ENCODE measurements at regions not wholly inside any gene's neighbourhood (a gene's known extent, or its start where the extent isn't known, plus 50 kb on each side); places are given as distances from the start of the nearest gene placed in this dataset.
"Not testable (repeated sequence)": the region's sequence is repeated elsewhere in the genome, so short reads cannot be mapped to it uniquely, and the experiment has no call there.

GRCh38 chr10:128574581-128575210 is 448.5 kb upstream of the MKI67 start:
- Histone ChIP-seq H3K36me3 (ENCODE audit: control insufficient read depth in 3 of 3, insufficient read depth in 3 of 3, low read length in 3 of 3) (no peaks in the 10 kb centered on the region), H3K9ac (ENCODE audit: low read depth in 1 of 3, low read length in 3 of 3) (no peak overlapping the region), H3K9me3 (ENCODE audit: control insufficient read depth in 3 of 3, low read length in 3 of 3) (no peaks in the 10 kb centered on the region), H3K4me3 (ENCODE audit: low read length in 3 of 3) (no peak overlapping the region), H3K4me1 (ENCODE audit: control insufficient read depth in 3 of 3, insufficient read depth in 3 of 3, low read length in 3 of 3) (no peaks in the 10 kb centered on the region), H3K27me3 (ENCODE audit: control insufficient read depth in 3 of 3, insufficient read depth in 3 of 3, low read length in 3 of 3) (peaks cover 0 to 9% (median 5%) of the 10 kb centered on the region in 3 donors), H3K27ac (ENCODE audit: low read depth, low read length) (no peak overlapping the region)

GRCh38 chr10:128575761-128576160 is 449.5 kb upstream of the MKI67 start:
- Histone ChIP-seq H3K27ac (ENCODE audit: low read depth, low read length) (no peak overlapping the region), H3K4me1 (ENCODE audit: control insufficient read depth in 3 of 3, insufficient read depth in 3 of 3, low read length in 3 of 3) (no peaks in the 10 kb centered on the region), H3K9me3 (ENCODE audit: control insufficient read depth in 3 of 3, low read length in 3 of 3) (no peaks in the 10 kb centered on the region), H3K4me3 (ENCODE audit: low read length in 3 of 3) (no peak overlapping the region), H3K36me3 (ENCODE audit: control insufficient read depth in 3 of 3, insufficient read depth in 3 of 3, low read length in 3 of 3) (no peaks in the 10 kb centered on the region), H3K9ac (ENCODE audit: low read depth in 1 of 3, low read length in 3 of 3) (no peak overlapping the region), H3K27me3 (ENCODE audit: control insufficient read depth in 3 of 3, insufficient read depth in 3 of 3, low read length in 3 of 3) (peaks cover 0 to 5% (median 4%) of the 10 kb centered on the region in 3 donors)

- Histone ChIP-seq H3K9ac (ENCODE audit: low read depth in 1 of 3, low read length in 3 of 3) (no peak overlapping the region), H3K4me1 (ENCODE audit: control insufficient read depth in 3 of 3, insufficient read depth in 3 of 3, low read length in 3 of 3) (no peaks in the 10 kb centered on the region), H3K9me3 (ENCODE audit: control insufficient read depth in 3 of 3, low read length in 3 of 3) (no peaks in the 10 kb centered on the region), H3K27me3 (ENCODE audit: control insufficient read depth in 3 of 3, insufficient read depth in 3 of 3, low read length in 3 of 3) (peaks cover 0 to 5% (median 0%) of the 10 kb centered on the region in 3 donors), H3K4me3 (ENCODE audit: low read length in 3 of 3) (no peak overlapping the region), H3K36me3 (ENCODE audit: control insufficient read depth in 3 of 3, insufficient read depth in 3 of 3, low read length in 3 of 3) (no peaks in the 10 kb centered on the region), H3K27ac (ENCODE audit: low read depth, low read length) (no peak overlapping the region)
Observed at GRCh38 chr10:128576336-128576735, 450.1 kb upstream of the MKI67 start.

GRCh38 chr10:128576943-128577670 is 450.9 kb upstream of the MKI67 start:
- Histone ChIP-seq H3K9ac (ENCODE audit: low read depth in 1 of 3, low read length in 3 of 3) (no peak overlapping the region), H3K4me1 (ENCODE audit: control insufficient read depth in 3 of 3, insufficient read depth in 3 of 3, low read length in 3 of 3) (no peaks in the 10 kb centered on the region), H3K36me3 (ENCODE audit: control insufficient read depth in 3 of 3, insufficient read depth in 3 of 3, low read length in 3 of 3) (no peaks in the 10 kb centered on the region), H3K27ac (ENCODE audit: low read depth, low read length) (no peak overlapping the region), H3K27me3 (ENCODE audit: control insufficient read depth in 3 of 3, insufficient read depth in 3 of 3, low read length in 3 of 3) (peaks cover 0 to 5% (median 0%) of the 10 kb centered on the region in 3 donors), H3K4me3 (ENCODE audit: low read length in 3 of 3) (no peak overlapping the region), H3K9me3 (ENCODE audit: control insufficient read depth in 3 of 3, low read length in 3 of 3) (no peaks in the 10 kb centered on the region)

GRCh38 chr10:128577958-128578750 is 451.9 kb upstream of the MKI67 start:
- no peak overlapping the region for H3K9ac ChIP-seq (ENCODE audit: low read depth in 1 of 3, low read length in 3 of 3)
- no peaks in the 10 kb centered on the region for H3K9me3 ChIP-seq (ENCODE audit: control insufficient read depth in 3 of 3, low read length in 3 of 3)
- no peaks in the 10 kb centered on the region for H3K36me3 ChIP-seq (ENCODE audit: control insufficient read depth in 3 of 3, insufficient read depth in 3 of 3, low read length in 3 of 3)
- H3K4me1 ChIP-seq (ENCODE audit: control insufficient read depth in 3 of 3, insufficient read depth in 3 of 3, low read length in 3 of 3): no peaks in the 10 kb centered on the region
- no peak overlapping the region for H3K4me3 ChIP-seq (ENCODE audit: low read length in 3 of 3)
- peaks cover 0 to 2% (median 0%) of the 10 kb centered on the region in 3 donors for H3K27me3 ChIP-seq (ENCODE audit: control insufficient read depth in 3 of 3, insufficient read depth in 3 of 3, low read length in 3 of 3)
- no peak overlapping the region for H3K27ac ChIP-seq (ENCODE audit: low read depth, low read length)

GRCh38 chr10:128578766-128579165 is 452.5 kb upstream of the MKI67 start:
- H3K27me3 ChIP-seq (ENCODE audit: control insufficient read depth in 3 of 3, insufficient read depth in 3 of 3, low read length in 3 of 3): peaks cover 0 to 2% (median 0%) of the 10 kb centered on the region in 3 donors
- no peaks in the 10 kb centered on the region for H3K9me3 ChIP-seq (ENCODE audit: control insufficient read depth in 3 of 3, low read length in 3 of 3)
- H3K4me1 ChIP-seq (ENCODE audit: control insufficient read depth in 3 of 3, insufficient read depth in 3 of 3, low read length in 3 of 3): no peaks in the 10 kb centered on the region
- H3K4me3 ChIP-seq (ENCODE audit: low read length in 3 of 3): no peak overlapping the region
- no peak overlapping the region for H3K27ac ChIP-seq (ENCODE audit: low read depth, low read length)
- no peaks in the 10 kb centered on the region for H3K36me3 ChIP-seq (ENCODE audit: control insufficient read depth in 3 of 3, insufficient read depth in 3 of 3, low read length in 3 of 3)
- no peak overlapping the region for H3K9ac ChIP-seq (ENCODE audit: low read depth in 1 of 3, low read length in 3 of 3)

GRCh38 chr10:128579280-128579865 is 453.1 kb upstream of the MKI67 start:
- H3K9me3 ChIP-seq (ENCODE audit: control insufficient read depth in 3 of 3, low read length in 3 of 3): no peaks in the 10 kb centered on the region
- no peak overlapping the region for H3K4me3 ChIP-seq (ENCODE audit: low read length in 3 of 3)
- no peaks in the 10 kb centered on the region for H3K36me3 ChIP-seq (ENCODE audit: control insufficient read depth in 3 of 3, insufficient read depth in 3 of 3, low read length in 3 of 3)
- H3K27ac ChIP-seq (ENCODE audit: low read depth, low read length): no peak overlapping the region
- H3K4me1 ChIP-seq (ENCODE audit: control insufficient read depth in 3 of 3, insufficient read depth in 3 of 3, low read length in 3 of 3): no peaks in the 10 kb centered on the region
- H3K27me3 ChIP-seq (ENCODE audit: control insufficient read depth in 3 of 3, insufficient read depth in 3 of 3, low read length in 3 of 3): peaks cover 0 to 2% (median 0%) of the 10 kb centered on the region in 3 donors
- H3K9ac ChIP-seq (ENCODE audit: low read depth in 1 of 3, low read length in 3 of 3): no peak overlapping the region

- H3K4me1 ChIP-seq (ENCODE audit: control insufficient read depth in 3 of 3, insufficient read depth in 3 of 3, low read length in 3 of 3): no peaks in the 10 kb centered on the region
- H3K36me3 ChIP-seq (ENCODE audit: control insufficient read depth in 3 of 3, insufficient read depth in 3 of 3, low read length in 3 of 3): no peaks in the 10 kb centered on the region
- H3K9me3 ChIP-seq (ENCODE audit: control insufficient read depth in 3 of 3, low read length in 3 of 3): no peaks in the 10 kb centered on the region
- H3K27me3 ChIP-seq (ENCODE audit: control insufficient read depth in 3 of 3, insufficient read depth in 3 of 3, low read length in 3 of 3): peaks cover 0 to 2% (median 0%) of the 10 kb centered on the region in 3 donors
- H3K27ac ChIP-seq (ENCODE audit: low read depth, low read length): no peak overlapping the region
- H3K4me3 ChIP-seq (ENCODE audit: low read length in 3 of 3): no peak overlapping the region
- H3K9ac ChIP-seq (ENCODE audit: low read depth in 1 of 3, low read length in 3 of 3): no peak overlapping the region
Observed at GRCh38 chr10:128579901-128580300, 453.7 kb upstream of the MKI67 start.

- H3K4me3 ChIP-seq (ENCODE audit: low read length in 3 of 3); H3K9me3 ChIP-seq (ENCODE audit: control insufficient read depth in 3 of 3, low read length in 3 of 3); H3K4me1 ChIP-seq (ENCODE audit: control insufficient read depth in 3 of 3, insufficient read depth in 3 of 3, low read length in 3 of 3); H3K27me3 ChIP-seq (ENCODE audit: control insufficient read depth in 3 of 3, insufficient read depth in 3 of 3, low read length in 3 of 3); H3K27ac ChIP-seq (ENCODE audit: low read depth, low read length); H3K36me3 ChIP-seq (ENCODE audit: control insufficient read depth in 3 of 3, insufficient read depth in 3 of 3, low read length in 3 of 3); H3K9ac ChIP-seq (ENCODE audit: low read depth in 1 of 3, low read length in 3 of 3): not testable (repeated sequence)
Observed at GRCh38 chr10:128583125-128583524, 456.9 kb upstream of the MKI67 start.

Measured in skeletal muscle tissue (tissue), 3 donors.